HepG2 (cell line): ENCODE measurements at regions not wholly inside any gene's neighbourhood (a gene's known extent, or its start where the extent isn't known, plus 50 kb on each side); places are given as distances from the start of the nearest gene placed in this dataset.

Experiments
- ATAC-seq: fragments of 200-7000 bp; cut with Tn5 transposase; 3 replicates; pipeline ENCODE4 v1.9.1; 2020; ENCODE audit warnings: mild to moderate bottlenecking, moderate library complexity
- BruUV-seq: library from RNA; stranded (reverse); fragments of 400-500 nt; replicated peaks from 2 replicates; lab custom pipeline; 2021; lab: Mats Ljungman, UMichigan
- CTCF ChIA-PET: fragments of 300-600 bp; formaldehyde crosslinking; extraction: SDS; loops from one replicate; lab custom pipeline; 2021; ENCODE audit warnings: low total read pairs, inconsistent platforms, low intra/inter-chr PET ratio; lab: Yijun Ruan, JAX
- POLR2A ChIA-PET: fragments of 350-600 bp; sonication (Branson Sonifier 250); formaldehyde crosslinking; loops from one replicate; lab custom pipeline; 2020; ENCODE audit warnings: antibody characterized with exemption, inconsistent platforms; lab: Yijun Ruan, JAX
- DNase-seq: peaks from one replicate; pipeline ENCODE4 v3.0.0-alpha.2; 2015; ENCODE audit warnings: low spot score
- FAIRE-seq: peaks from 3 replicates; lab custom pipeline; 2011; peaks lifted over from hg19 to GRCh38; lab: Jason Lieb, UNC
- H2AFZ ChIP-seq: one replicate; pipeline ENCODE4 v1.6.1; 2011; ENCODE audit warnings: low read length, inconsistent platforms
- H3K27ac ChIP-seq: fragments of 300-600 bp; 3 replicates; pipeline ENCODE4 v1.8.0; 2011; ENCODE audit warnings: mixed run types, mild to moderate bottlenecking, mixed read lengths, low read length, inconsistent platforms; ENCODE audit not compliant: insufficient read depth; ENCODE audit errors: extremely low read length
- H3K27me3 ChIP-seq, 2 experiments: fragments of 200-600 bp in 1 of 2; 2 replicates in 1 of 2; 3 replicates in 1 of 2; pipeline versions ENCODE4 v1.6.0 to v1.8.0; 2011; ENCODE audit warnings: low read length in 2 of 2, mild to moderate bottlenecking in 2 of 2, moderate library complexity in 2 of 2, inconsistent platforms in 1 of 2; ENCODE audit not compliant: insufficient read depth in 2 of 2, control insufficient read depth in 1 of 2
- H3K36me3 ChIP-seq, 2 experiments: fragments of 200-600 bp in 1 of 2; replicated peaks in 1 of 2; 2 replicates in 1 of 2; 3 replicates in 1 of 2; pipeline versions ENCODE4 v1.5.1 to v1.8.0; 2011; ENCODE audit warnings: low read length in 2 of 2, inconsistent platforms in 1 of 2; ENCODE audit not compliant: insufficient read depth in 2 of 2, control insufficient read depth in 1 of 2
- H3K4me1 ChIP-seq: 2 replicates; pipeline ENCODE4 v1.5.1; 2012; ENCODE audit warnings: low read length, inconsistent platforms; ENCODE audit not compliant: insufficient read depth
- H3K4me2 ChIP-seq: 2 replicates; pipeline ENCODE4 v1.6.0; 2011; ENCODE audit warnings: low read depth, low read length, inconsistent platforms
- H3K4me3 ChIP-seq, 3 experiments: fragments of 200-600 bp in 1 of 3; sonication (generic), shearing (Covaris generic) in 1 of 3; replicated peaks in 1 of 3; 2 replicates each; pipeline ENCODE4 v1.5.1; 2011 to 2016; ENCODE audit warnings: low read length in 3 of 3, inconsistent platforms in 2 of 3, low read depth in 2 of 3, mild to moderate bottlenecking in 2 of 3, control low read depth in 1 of 3, mixed read lengths in 1 of 3; ENCODE audit not compliant: insufficient read depth in 1 of 3
- H3K79me2 ChIP-seq: one replicate; pipeline ENCODE4 v1.6.1; 2011; ENCODE audit warnings: low read length, inconsistent platforms; ENCODE audit not compliant: insufficient read depth
- H3K9ac ChIP-seq: 2 replicates; pipeline ENCODE4 v1.6.0; 2011; ENCODE audit warnings: mild to moderate bottlenecking, low read depth, low read length, inconsistent platforms; ENCODE audit not compliant: insufficient read depth
- H3K9me3 ChIP-seq: 2 replicates; pipeline ENCODE4 v1.5.1; 2012; ENCODE audit warnings: mild to moderate bottlenecking, low read length
- H4K20me1 ChIP-seq: 2 replicates; pipeline ENCODE4 v1.6.0; 2011; ENCODE audit warnings: inconsistent platforms, mild to moderate bottlenecking, low read length, moderate library complexity; ENCODE audit not compliant: insufficient read depth
- ADNP ChIP-seq: sonication (generic); formaldehyde crosslinking; IDR thresholded peaks from 2 replicates; pipeline ENCODE4 v1.4.0; 2020; ENCODE audit warnings: missing genetic modification reagents
- CCAR2 ChIP-seq: fragments of 200-400 bp; formaldehyde crosslinking; optimal IDR thresholded peaks from 2 replicates; pipeline ENCODE3; 2018; ENCODE audit warnings: low read depth, mild to moderate bottlenecking, low read length, moderate library complexity
- NFE2 ChIP-seq: sonication (generic); formaldehyde crosslinking; IDR thresholded peaks from 2 replicates; pipeline ENCODE4 v1.4.0; 2020; ENCODE audit warnings: missing genetic modification reagents
- PHF21A ChIP-seq: sonication (generic); formaldehyde crosslinking; IDR thresholded peaks from 2 replicates; pipeline ENCODE4 v1.5.0; 2020; ENCODE audit warnings: mild to moderate bottlenecking, missing genetic modification reagents
- PPARG ChIP-seq: conservative IDR thresholded peaks from 2 replicates; pipeline ENCODE4 v1.6.1; 2016; ENCODE audit warnings: missing biosample characterization, missing genetic modification reagents
- SOX5 ChIP-seq: IDR thresholded peaks from 2 replicates; pipeline ENCODE4 v1.6.1; 2016; ENCODE audit warnings: borderline replicate concordance
- U2AF2 ChIP-seq: fragments of 200-400 bp; formaldehyde crosslinking; IDR thresholded peaks from 2 replicates; pipeline ENCODE4 v1.6.1; 2017; ENCODE audit warnings: low read depth, mild to moderate bottlenecking, low read length
- ZNF337 ChIP-seq: sonication (generic); formaldehyde crosslinking; IDR thresholded peaks from 2 replicates; pipeline ENCODE4 v1.5.1; 2020; ENCODE audit warnings: missing genetic modification reagents, low read depth, mild to moderate bottlenecking, borderline replicate concordance
- WGBS: methylation state at CpG from one replicate; pipeline ENCODE4 v1.1.6; 2017; ENCODE audit warnings: low lambda C conversion rate; 5-methylcytosine and 5-hydroxymethylcytosine counted together
- in situ Hi-C: cut with HindIII; loops from 2 replicates; pipeline ENCODE4 v1.10.0; 2017; ENCODE audit warnings: low pct_unique_long_range_greater_than_20kb; ENCODE audit not compliant: extremely low pct_ligation_motif_present
- intact Hi-C: fragments of 100-400 bp; cut with micrococcal nuclease; formaldehyde crosslinking; loops from one replicate; pipeline ENCODE4 v1.10.0; 2022; ENCODE audit not compliant: unreplicated experiment
- TF ChIP-seq, protein P1 (sequence below): sonication (generic); formaldehyde crosslinking; IDR thresholded peaks from 2 replicates; pipeline ENCODE4 v1.4.0; 2020; ENCODE audit warnings: mild to moderate bottlenecking, missing genetic modification reagents
- TF ChIP-seq, protein P2 (sequence below): sonication (generic); formaldehyde crosslinking; conservative IDR thresholded peaks from 2 replicates; pipeline ENCODE4 v1.8.0; 2022; ENCODE audit warnings: missing genetic modification reagents
- TF ChIP-seq, protein P3 (sequence below): IDR thresholded peaks from 2 replicates; pipeline ENCODE4 v1.6.1; 2016; ENCODE audit warnings: mild to moderate bottlenecking
- TF ChIP-seq, protein P4 (sequence below): sonication (generic); formaldehyde crosslinking; IDR thresholded peaks from 2 replicates; pipeline ENCODE4 v1.5.1; 2020; ENCODE audit warnings: mild to moderate bottlenecking, missing genetic modification reagents
- TF ChIP-seq, protein P5 (sequence below): sonication (generic); formaldehyde crosslinking; IDR thresholded peaks from 2 replicates; pipeline ENCODE4 v1.5.0; 2020; ENCODE audit warnings: missing genetic modification reagents, mild to moderate bottlenecking, borderline replicate concordance
- TF ChIP-seq, protein P6 (sequence below): sonication (generic); formaldehyde crosslinking; IDR thresholded peaks from 2 replicates; pipeline ENCODE4 v1.5.0; 2020; ENCODE audit warnings: mild to moderate bottlenecking, missing genetic modification reagents

DNA sequence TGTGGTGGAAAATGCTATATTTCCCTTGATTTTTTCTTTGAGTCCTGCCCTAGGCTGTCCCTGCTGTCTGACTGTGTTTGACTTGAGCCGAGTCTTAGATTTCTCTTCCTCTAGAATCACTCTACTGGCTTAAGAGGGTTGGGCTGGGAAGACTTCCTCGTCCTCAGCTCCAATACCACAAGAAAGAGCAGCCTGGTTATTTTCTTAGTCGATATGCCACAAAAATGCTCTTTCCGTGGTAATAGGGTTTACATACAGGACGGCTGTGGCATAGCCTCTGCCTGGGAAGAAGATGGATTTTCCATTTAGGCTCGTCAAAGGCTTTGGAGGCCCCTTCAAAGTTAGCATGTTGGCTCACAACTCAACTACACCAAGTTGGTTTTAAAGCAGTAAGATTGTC, 212.0 kb upstream of the IGFBP3 start:
- no peaks in the 10 kb centered on the region for H3K9me3 ChIP-seq
- intact Hi-C loops, result loop anchor here (2.0 to 5.0 kb wide), 2 partner anchors 210 to 219 kb away; no protein-coding TSS in a partner anchor
- BruUV-seq, result no TSS peak
- no peaks in the 10 kb centered on the region for H3K79me2 ChIP-seq
- no peak overlapping the region for H3K27ac ChIP-seq
- CTCF ChIA-PET, result no interaction called here
- POLR2A ChIA-PET, result no interaction called here
- H4K20me1 ChIP-seq, result no peaks in the 10 kb centered on the region
- FAIRE-seq (no peak), DNase-seq (no peak), ATAC-seq (no peak)
- H3K36me3 ChIP-seq, result no peaks in the 10 kb centered on the region
- H3K4me3 ChIP-seq, result no peak overlapping the region
- no peak overlapping the region for H3K4me2 ChIP-seq
- no peaks in the 10 kb centered on the region; a peak in 1 of 5 replicates for H3K27me3 ChIP-seq
- in situ Hi-C loops, result no loop called here
- no peak overlapping the region for H3K9ac ChIP-seq
- 34% methylated on average over 6 of the region's 6 CpGs for WGBS
- H3K4me1 ChIP-seq, result peaks cover 7% of the 10 kb centered on the region; the same call in 1 of the 2 replicates
- H2AFZ ChIP-seq, result no peak overlapping the region
- TF ChIP-seq, protein P1, sequence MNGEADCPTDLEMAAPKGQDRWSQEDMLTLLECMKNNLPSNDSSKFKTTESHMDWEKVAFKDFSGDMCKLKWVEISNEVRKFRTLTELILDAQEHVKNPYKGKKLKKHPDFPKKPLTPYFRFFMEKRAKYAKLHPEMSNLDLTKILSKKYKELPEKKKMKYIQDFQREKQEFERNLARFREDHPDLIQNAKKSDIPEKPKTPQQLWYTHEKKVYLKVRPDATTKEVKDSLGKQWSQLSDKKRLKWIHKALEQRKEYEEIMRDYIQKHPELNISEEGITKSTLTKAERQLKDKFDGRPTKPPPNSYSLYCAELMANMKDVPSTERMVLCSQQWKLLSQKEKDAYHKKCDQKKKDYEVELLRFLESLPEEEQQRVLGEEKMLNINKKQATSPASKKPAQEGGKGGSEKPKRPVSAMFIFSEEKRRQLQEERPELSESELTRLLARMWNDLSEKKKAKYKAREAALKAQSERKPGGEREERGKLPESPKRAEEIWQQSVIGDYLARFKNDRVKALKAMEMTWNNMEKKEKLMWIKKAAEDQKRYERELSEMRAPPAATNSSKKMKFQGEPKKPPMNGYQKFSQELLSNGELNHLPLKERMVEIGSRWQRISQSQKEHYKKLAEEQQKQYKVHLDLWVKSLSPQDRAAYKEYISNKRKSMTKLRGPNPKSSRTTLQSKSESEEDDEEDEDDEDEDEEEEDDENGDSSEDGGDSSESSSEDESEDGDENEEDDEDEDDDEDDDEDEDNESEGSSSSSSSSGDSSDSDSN (CRISPR knock-in tag), result no peak
- TF ChIP-seq, protein P2, sequence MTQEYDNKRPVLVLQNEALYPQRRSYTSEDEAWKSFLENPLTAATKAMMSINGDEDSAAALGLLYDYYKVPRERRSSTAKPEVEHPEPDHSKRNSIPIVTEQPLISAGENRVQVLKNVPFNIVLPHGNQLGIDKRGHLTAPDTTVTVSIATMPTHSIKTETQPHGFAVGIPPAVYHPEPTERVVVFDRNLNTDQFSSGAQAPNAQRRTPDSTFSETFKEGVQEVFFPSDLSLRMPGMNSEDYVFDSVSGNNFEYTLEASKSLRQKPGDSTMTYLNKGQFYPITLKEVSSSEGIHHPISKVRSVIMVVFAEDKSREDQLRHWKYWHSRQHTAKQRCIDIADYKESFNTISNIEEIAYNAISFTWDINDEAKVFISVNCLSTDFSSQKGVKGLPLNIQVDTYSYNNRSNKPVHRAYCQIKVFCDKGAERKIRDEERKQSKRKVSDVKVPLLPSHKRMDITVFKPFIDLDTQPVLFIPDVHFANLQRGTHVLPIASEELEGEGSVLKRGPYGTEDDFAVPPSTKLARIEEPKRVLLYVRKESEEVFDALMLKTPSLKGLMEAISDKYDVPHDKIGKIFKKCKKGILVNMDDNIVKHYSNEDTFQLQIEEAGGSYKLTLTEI, result no peak
- TF ChIP-seq, protein P3, sequence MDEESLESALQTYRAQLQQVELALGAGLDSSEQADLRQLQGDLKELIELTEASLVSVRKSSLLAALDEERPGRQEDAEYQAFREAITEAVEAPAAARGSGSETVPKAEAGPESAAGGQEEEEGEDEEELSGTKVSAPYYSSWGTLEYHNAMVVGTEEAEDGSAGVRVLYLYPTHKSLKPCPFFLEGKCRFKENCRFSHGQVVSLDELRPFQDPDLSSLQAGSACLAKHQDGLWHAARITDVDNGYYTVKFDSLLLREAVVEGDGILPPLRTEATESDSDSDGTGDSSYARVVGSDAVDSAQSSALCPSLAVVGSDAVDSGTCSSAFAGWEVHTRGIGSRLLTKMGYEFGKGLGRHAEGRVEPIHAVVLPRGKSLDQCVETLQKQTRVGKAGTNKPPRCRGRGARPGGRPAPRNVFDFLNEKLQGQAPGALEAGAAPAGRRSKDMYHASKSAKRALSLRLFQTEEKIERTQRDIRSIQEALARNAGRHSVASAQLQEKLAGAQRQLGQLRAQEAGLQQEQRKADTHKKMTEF (CRISPR knock-in tag), result no peak
- TF ChIP-seq CCAR2 (no peak), U2AF2 (no peak), ADNP (CRISPR knock-in tag) (no peak), PHF21A (CRISPR knock-in tag) (no peak), PPARG (CRISPR knock-in tag) (no peak), SOX5 (CRISPR knock-in tag) (no peak), ZNF337 (CRISPR knock-in tag) (no peak), NFE2 (no peak)
- TF ChIP-seq, protein P4, sequence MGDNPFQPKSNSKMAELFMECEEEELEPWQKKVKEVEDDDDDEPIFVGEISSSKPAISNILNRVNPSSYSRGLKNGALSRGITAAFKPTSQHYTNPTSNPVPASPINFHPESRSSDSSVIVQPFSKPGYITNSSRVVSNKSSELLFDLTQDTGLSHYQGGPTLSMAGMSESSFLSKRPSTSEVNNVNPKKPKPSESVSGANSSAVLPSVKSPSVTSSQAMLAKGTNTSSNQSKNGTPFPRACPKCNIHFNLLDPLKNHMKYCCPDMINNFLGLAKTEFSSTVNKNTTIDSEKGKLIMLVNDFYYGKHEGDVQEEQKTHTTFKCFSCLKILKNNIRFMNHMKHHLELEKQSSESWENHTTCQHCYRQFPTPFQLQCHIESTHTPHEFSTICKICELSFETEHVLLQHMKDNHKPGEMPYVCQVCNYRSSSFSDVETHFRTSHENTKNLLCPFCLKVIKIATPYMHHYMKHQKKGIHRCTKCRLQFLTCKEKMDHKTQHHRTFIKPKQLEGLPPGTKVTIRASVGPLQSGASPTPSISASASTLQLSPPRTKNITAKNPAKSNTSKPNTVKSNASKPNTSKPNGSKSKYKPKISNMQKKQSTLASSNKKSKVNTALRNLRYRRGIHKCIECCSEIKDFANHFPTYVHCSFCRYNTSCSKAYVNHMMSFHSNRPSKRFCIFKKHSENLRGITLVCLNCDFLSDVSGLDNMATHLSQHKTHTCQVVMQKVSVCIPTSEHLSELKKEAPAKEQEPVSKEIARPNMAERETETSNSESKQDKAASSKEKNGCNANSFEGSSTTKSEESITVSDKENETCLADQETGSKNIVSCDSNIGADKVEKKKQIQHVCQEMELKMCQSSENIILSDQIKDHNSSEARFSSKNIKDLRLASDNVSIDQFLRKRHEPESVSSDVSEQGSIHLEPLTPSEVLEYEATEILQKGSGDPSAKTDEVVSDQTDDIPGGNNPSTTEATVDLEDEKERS (CRISPR knock-in tag), result no peak
- TF ChIP-seq, protein P5, sequence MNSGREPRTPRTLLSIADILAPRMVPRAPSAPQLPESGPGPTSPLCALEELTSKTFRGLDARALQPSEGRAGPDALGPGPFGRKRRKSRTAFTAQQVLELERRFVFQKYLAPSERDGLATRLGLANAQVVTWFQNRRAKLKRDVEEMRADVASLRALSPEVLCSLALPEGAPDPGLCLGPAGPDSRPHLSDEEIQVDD (CRISPR knock-in tag), result no peak
- TF ChIP-seq, protein P6, sequence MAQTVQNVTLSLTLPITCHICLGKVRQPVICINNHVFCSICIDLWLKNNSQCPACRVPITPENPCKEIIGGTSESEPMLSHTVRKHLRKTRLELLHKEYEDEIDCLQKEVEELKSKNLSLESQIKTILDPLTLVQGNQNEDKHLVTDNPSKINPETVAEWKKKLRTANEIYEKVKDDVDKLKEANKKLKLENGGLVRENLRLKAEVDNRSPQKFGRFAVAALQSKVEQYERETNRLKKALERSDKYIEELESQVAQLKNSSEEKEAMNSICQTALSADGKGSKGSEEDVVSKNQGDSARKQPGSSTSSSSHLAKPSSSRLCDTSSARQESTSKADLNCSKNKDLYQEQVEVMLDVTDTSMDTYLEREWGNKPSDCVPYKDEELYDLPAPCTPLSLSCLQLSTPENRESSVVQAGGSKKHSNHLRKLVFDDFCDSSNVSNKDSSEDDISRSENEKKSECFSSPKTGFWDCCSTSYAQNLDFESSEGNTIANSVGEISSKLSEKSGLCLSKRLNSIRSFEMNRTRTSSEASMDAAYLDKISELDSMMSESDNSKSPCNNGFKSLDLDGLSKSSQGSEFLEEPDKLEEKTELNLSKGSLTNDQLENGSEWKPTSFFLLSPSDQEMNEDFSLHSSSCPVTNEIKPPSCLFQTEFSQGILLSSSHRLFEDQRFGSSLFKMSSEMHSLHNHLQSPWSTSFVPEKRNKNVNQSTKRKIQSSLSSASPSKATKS (CRISPR knock-in tag), result no peak
